ENCODE measurements at regions not wholly inside any gene's neighbourhood (a gene's known extent, or its start where the extent isn't known, plus 50 kb on each side); places are given as distances from the start of the nearest gene placed in this dataset.

DNA sequence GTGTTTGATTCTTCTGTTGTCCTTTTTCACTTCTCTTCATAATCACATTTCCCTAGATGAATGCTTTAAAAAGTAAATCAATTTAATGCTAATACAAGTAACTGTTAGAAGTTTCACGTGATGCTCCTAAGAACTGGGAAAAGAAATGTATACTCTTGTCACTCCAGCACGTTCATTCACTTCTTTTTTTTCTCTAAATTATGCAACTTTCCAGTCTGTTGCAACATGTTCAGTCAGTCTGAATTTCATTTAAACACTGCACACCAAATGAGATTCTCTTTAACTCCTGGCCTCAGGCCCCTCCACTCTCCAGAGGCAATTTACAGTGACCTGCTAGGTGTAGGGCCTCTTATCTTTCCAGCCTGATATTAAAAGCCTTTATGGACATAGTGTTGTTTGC lies 321.9 kb downstream of the HS3ST1 start:
- ATAC-seq (no peak), DNase-seq (no peak)
- Histone ChIP-seq H3K9me3 (ENCODE audit: control insufficient read depth, insufficient read depth, low read length) (no peaks in the 10 kb centered on the region), H3K4me1 (ENCODE audit: control insufficient read depth, insufficient read depth, low read length) (no peaks in the 10 kb centered on the region), H3K36me3 (ENCODE audit: control insufficient read depth, insufficient read depth, low read length) (no peaks in the 10 kb centered on the region), H3K27me3 (ENCODE audit: control insufficient read depth, insufficient read depth, low read length) (no peaks in the 10 kb centered on the region), H3K27ac (ENCODE audit: low read length) (no peak overlapping the region), H3K4me3 (ENCODE audit: low read length) (no peak overlapping the region)
- WGBS (ENCODE audit: insufficient coverage) = 73% methylated on average over 2 of the region's 2 CpGs
- Mint-ChIP-seq H3K27ac (no peak overlapping the region), H3K4me3 (no peak overlapping the region), H3K36me3 (no peaks in the 10 kb centered on the region), H3K9me3 (peaks cover 0 to 3% of the 10 kb centered on the region in 2 donors), H3K4me1 (no peaks in the 10 kb centered on the region), H3K27me3 (ENCODE audit: low read depth in 2 of 2) (no peaks in the 10 kb centered on the region)
- intact Hi-C loops (cut with micrococcal nuclease) = no loop called here
- TF ChIP-seq, protein P1, sequence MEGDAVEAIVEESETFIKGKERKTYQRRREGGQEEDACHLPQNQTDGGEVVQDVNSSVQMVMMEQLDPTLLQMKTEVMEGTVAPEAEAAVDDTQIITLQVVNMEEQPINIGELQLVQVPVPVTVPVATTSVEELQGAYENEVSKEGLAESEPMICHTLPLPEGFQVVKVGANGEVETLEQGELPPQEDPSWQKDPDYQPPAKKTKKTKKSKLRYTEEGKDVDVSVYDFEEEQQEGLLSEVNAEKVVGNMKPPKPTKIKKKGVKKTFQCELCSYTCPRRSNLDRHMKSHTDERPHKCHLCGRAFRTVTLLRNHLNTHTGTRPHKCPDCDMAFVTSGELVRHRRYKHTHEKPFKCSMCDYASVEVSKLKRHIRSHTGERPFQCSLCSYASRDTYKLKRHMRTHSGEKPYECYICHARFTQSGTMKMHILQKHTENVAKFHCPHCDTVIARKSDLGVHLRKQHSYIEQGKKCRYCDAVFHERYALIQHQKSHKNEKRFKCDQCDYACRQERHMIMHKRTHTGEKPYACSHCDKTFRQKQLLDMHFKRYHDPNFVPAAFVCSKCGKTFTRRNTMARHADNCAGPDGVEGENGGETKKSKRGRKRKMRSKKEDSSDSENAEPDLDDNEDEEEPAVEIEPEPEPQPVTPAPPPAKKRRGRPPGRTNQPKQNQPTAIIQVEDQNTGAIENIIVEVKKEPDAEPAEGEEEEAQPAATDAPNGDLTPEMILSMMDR (IDR thresholded peaks at IDR 0.05) = no peak

DNA sequence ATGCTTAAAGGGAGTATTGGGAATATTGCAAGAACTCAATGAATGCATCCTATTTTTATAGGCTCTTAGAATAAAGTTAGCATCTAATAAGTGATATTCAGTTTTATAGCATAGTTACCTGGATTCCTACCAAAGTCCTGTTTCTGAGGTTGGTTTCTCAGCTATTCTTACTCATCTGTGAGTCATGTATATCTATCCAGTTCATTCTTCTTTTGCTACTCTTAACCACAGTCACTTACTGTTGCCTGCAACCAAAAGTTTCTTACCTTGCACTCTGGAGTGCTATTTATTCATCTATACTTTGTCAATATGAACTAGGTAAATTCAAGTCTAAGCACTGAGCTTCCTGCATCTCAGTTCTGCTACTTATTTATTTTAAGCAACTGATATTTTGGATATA lies 322.5 kb downstream of the HS3ST1 start:
- Histone ChIP-seq H3K27me3 (ENCODE audit: control insufficient read depth, insufficient read depth, low read length) (no peaks in the 10 kb centered on the region), H3K4me1 (ENCODE audit: control insufficient read depth, insufficient read depth, low read length) (no peaks in the 10 kb centered on the region), H3K27ac (ENCODE audit: low read length) (no peak overlapping the region), H3K9me3 (ENCODE audit: control insufficient read depth, insufficient read depth, low read length) (no peaks in the 10 kb centered on the region), H3K4me3 (ENCODE audit: low read length) (no peak overlapping the region), H3K36me3 (ENCODE audit: control insufficient read depth, insufficient read depth, low read length) (no peaks in the 10 kb centered on the region)
- intact Hi-C loops (cut with micrococcal nuclease) = no loop called here
- Mint-ChIP-seq H3K36me3 (no peaks in the 10 kb centered on the region), H3K27me3 (ENCODE audit: low read depth in 2 of 2) (no peaks in the 10 kb centered on the region), H3K27ac (no peak overlapping the region), H3K4me1 (no peaks in the 10 kb centered on the region), H3K4me3 (no peak overlapping the region), H3K9me3 (peaks cover 0 to 3% of the 10 kb centered on the region in 2 donors)
- no peak for ATAC-seq
- no peak for DNase-seq
- TF ChIP-seq, protein P1 (IDR thresholded peaks at IDR 0.05) = no peak

DNA sequence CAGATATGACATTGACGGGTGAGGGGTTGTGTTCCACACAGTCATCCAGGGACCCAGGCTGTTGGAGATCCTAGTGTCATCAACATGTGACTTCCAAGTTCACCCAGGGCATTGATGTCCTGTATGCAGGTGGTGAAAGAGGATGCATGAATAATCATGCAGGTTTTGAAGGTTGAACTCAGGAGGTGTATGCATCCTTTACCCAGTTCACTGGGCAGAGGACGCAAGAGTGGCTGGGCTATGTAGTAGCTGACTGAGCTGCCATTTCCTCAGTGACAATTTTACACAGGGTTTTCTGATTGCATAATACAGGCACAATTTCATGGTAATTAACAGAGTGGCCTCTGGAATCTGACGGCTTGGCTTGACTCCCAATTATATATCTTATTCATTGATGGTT lies 323.0 kb downstream of the HS3ST1 start:
- Histone ChIP-seq H3K27me3 (ENCODE audit: control insufficient read depth, insufficient read depth, low read length) (no peaks in the 10 kb centered on the region), H3K4me1 (ENCODE audit: control insufficient read depth, insufficient read depth, low read length) (no peaks in the 10 kb centered on the region), H3K36me3 (ENCODE audit: control insufficient read depth, insufficient read depth, low read length) (no peaks in the 10 kb centered on the region), H3K4me3 (ENCODE audit: low read length) (no peak overlapping the region), H3K27ac (ENCODE audit: low read length) (no peak overlapping the region), H3K9me3 (ENCODE audit: control insufficient read depth, insufficient read depth, low read length) (no peaks in the 10 kb centered on the region)
- H3K9me3 Mint-ChIP-seq = peaks cover 0 to 3% of the 10 kb centered on the region in 2 donors
- WGBS (ENCODE audit: insufficient coverage) = 79% methylated on average over 2 of the region's 3 CpGs
- no peak overlapping the region for H3K27ac Mint-ChIP-seq
- ATAC-seq (no peak), DNase-seq (no peak)
- H3K27me3 Mint-ChIP-seq (ENCODE audit: low read depth in 2 of 2) = no peaks in the 10 kb centered on the region
- intact Hi-C loops (cut with micrococcal nuclease) = no loop called here
- TF ChIP-seq, protein P1 (IDR thresholded peaks at IDR 0.05) = no peak
- no peaks in the 10 kb centered on the region for H3K4me1 Mint-ChIP-seq
- no peak overlapping the region for H3K4me3 Mint-ChIP-seq
- no peaks in the 10 kb centered on the region for H3K36me3 Mint-ChIP-seq

DNA sequence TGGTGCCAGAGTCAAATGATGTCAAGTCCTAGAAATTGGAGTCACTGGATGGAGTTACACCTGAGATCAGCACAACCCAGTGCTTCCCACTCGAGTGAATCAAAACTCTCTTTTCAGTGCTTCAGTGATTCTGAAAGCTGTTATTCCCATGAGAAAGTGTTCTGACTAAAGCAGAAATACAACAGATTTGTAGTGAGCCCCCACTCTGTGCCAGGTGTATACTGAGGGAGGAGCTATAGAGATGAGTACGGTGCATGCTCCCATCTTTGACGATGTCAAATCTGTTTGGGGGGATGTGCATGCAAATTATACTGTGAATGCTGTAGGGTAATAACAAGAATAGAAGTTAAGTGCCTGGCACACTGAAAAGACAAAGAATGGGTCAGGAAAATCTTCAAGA lies 330.2 kb downstream of the HS3ST1 start:
- ATAC-seq (peak in 1 of 3 donors; percentile 24), DNase-seq (no peak)
- no peaks in the 10 kb centered on the region for H3K9me3 Mint-ChIP-seq
- H3K27ac Mint-ChIP-seq = peak overlapping the region in 1 of 2 donors; percentile 25
- TF ChIP-seq, protein P1 (IDR thresholded peaks at IDR 0.05) = no peak
- H3K4me3 Mint-ChIP-seq = no peak overlapping the region
- WGBS (ENCODE audit: insufficient coverage) = 54% methylated on average over 3 of the region's 3 CpGs
- no peaks in the 10 kb centered on the region for H3K36me3 ChIP-seq (ENCODE audit: control insufficient read depth, insufficient read depth, low read length)
- peaks cover 2% of the 10 kb centered on the region for H3K4me1 ChIP-seq (ENCODE audit: control insufficient read depth, insufficient read depth, low read length)
- no peaks in the 10 kb centered on the region for H3K4me1 Mint-ChIP-seq
- intact Hi-C loops (cut with micrococcal nuclease) = no loop called here
- no peaks in the 10 kb centered on the region for H3K27me3 Mint-ChIP-seq (ENCODE audit: low read depth in 2 of 2)
- no peak overlapping the region for H3K27ac ChIP-seq (ENCODE audit: low read length)
- H3K9me3 ChIP-seq (ENCODE audit: control insufficient read depth, insufficient read depth, low read length) = no peaks in the 10 kb centered on the region
- no peaks in the 10 kb centered on the region for H3K27me3 ChIP-seq (ENCODE audit: control insufficient read depth, insufficient read depth, low read length)
- H3K4me3 ChIP-seq (ENCODE audit: low read length) = no peak overlapping the region
- H3K36me3 Mint-ChIP-seq = no peaks in the 10 kb centered on the region
